GM19372 (cell line): ENCODE measurements at regions not wholly inside any gene's neighbourhood (a gene's known extent, or its start where the extent isn't known, plus 50 kb on each side); places are given as distances from the start of the nearest gene placed in this dataset.

Experiments
- ATAC-seq: cut with Tn5 transposase; IDR thresholded peaks from one replicate; pipeline ENCODE4 v1.9.1; 2021; ENCODE audit warnings: mild to moderate bottlenecking, low read depth, moderate library complexity; ENCODE audit not compliant: unreplicated experiment

GRCh38 chr1:68378296-68379084, 71.3 kb downstream of the RPE65 start:
- ATAC-seq = no peak

DNA sequence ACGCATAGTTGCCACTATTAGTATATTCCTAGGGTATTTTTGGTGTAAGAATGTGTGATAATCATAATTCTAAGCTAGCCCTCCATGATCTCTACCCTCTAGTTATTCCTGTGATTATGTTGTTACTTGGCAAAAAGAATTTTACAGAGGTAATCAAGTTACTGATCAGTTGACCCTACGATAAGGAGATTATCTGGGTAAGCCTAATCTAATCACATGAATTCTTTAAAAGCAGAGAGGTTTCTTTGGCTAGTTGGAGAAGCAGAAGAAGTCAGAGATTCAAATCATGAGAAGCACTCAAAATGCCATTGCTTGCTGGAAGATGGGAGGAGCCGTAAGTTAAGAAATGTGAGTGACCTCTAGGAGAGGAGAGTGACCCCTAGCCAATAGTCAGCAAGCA, 72.7 kb downstream of the RPE65 start:
- ATAC-seq = no peak

- no peak for ATAC-seq
These were observed 73.3 kb downstream of the RPE65 start for GRCh38 chr1:68376441-68376840.

DNA sequence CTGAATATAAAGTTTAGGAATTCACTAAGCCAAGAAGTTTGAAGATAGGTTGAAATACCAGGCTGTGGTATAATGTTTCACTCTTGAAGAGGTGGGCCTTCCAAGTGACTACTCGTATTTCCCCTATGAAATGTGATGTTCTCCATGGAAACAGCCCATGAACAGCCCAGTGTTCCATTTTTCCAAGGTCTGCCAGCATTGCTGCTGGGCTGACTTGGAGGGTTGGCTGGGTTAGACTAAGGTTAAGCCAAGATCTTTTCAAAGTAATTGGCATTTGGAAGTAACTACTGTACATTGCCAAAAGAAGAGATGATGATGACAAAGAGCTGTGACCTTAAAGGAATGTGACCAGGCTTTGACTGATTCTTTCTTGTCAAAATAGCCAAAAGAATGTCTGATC, 73.8 kb downstream of the RPE65 start:
- no peak for ATAC-seq

DNA sequence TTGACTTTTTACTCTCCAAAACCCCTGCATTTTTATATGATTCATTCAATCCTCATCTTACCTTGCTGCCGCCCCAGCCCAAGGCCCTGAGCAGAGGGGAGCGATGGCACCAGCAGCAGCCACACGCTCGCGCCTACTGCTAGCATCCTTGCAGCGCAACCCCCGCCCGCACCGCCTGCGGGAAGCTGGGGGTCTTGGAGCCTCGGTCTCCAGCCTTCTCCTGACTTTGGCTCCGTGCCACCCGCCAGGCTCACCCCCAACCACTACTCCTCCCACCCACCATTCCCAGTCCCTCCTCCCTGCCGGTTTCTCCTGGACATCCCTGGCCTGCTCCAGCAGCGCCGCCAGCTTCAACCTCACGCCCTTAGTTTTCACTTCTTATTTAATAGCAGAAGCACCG, 76.6 kb downstream of the RPE65 start:
- no peak for ATAC-seq

DNA sequence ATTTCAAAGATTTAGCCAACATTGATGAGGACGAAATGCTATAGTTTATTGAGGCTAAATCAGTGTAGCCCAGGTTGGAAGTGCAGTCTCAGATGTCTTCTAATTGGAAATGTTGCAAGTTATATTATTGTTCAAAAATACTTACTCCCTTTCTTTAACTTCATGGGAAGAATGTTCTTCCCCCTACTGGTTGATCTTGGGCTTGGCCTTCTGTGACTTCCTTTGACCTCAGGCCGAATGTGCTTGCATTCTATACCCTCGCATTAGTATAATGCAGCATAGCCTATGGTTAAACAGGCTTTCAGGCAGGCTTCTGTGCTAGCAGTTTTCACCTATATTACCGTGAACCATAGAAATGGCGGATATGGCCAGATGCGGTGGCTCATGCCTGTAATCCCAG, 77.3 kb downstream of the RPE65 start:
- no peak for ATAC-seq

- ATAC-seq = no peak
These were observed 79.4 kb downstream of the RPE65 start for GRCh38 chr1:68370101-68370915.

- ATAC-seq = no peak
These were observed 83.2 kb downstream of the RPE65 start for GRCh38 chr1:68366572-68366971.

- no peak for ATAC-seq
These were observed 83.9 kb downstream of the RPE65 start for GRCh38 chr1:68365709-68366382.

GRCh38 chr1:68363339-68363738, 86.4 kb downstream of the RPE65 start:
- ATAC-seq = no peak

DNA sequence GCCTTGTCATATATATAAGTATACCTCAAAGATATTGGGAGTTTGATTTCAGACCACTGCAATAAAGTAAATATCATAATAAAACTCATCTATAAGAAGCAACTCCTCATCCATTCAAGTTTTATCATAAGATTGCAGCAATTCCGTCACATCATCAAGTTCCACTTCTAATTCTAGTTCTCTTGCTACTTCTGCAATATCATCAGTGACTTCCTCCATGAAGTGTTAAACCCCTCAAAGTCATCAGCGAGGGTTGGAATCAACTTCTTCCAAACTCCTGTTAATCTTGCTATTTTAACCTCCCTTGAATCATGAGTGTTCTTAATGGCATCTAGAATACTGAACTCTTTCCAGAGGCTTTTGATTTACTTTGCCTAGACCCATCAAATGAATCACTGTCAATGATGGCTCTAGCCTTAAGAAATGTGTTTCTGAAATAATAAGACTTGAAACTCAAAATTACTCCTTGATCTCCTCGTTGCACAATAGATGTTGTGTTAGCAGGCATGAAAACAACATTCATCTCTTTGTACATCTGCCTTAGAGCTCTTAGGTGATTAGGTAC, 88.3 kb downstream of the RPE65 start:
- ATAC-seq = no peak

DNA sequence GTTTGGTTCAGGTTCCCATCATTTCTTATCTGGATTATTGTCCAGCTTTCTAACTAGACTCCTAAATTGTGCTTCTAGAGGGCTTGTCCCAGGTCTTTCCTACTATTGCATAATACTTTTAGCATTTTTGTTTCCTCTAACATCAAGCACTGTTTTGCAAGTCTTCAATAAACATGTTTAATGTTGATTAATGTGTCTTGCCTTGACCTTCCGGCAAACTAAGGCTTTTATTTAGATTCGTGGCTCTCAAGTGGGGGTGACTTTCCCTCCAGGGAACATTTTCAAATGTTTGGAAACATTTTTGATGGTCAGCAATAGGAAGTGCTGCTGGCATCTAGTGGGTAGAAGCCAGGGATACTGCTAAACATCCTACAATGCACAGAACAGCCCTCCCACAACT, 90.7 kb downstream of the RPE65 start:
- no peak for ATAC-seq

- no peak for ATAC-seq
These were observed 91.3 kb downstream of the RPE65 start for GRCh38 chr1:68358439-68358838.

GRCh38 chr1:68355614-68356013, 94.1 kb downstream of the RPE65 start:
- ATAC-seq = no peak

DNA sequence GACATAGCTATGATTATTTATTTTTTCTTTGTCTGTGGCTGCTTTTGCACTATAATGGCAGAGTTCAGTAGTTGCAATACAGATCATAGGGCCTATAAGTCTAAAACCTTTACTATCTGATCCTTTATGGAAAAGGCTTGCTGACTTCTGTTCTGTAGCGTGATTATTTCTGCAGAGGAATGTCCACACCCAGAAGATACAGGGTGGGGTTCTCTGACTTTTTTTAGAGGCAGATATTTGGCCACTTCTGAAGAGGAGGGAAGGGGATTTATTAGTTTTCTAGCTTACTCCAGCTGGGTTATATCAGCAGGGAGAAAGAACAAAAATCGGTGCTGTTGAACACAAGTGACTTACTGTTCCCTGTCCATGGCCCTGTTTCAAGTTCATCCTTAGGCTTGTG, 97.6 kb downstream of the RPE65 start:
- no peak for ATAC-seq

DNA sequence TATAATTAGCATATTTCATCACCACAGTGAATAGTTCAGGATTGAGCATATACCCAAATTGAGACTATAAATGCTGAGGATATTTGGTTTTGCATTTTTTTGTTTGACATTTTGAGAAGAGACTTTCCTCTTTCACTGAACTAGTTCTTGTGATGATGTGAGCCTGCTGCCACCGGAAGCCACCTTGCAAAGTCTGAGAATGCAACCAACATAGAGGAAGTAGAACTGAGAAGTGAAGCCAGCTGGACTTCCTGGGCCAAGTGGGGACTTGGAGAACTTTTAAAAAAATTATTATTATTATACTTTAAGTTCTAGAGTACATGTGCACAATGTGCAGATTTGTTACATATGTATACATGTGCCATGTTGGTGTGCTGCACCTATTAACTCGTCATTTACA, 102.3 kb downstream of the RPE65 start:
- ATAC-seq = peak; percentile 81

GRCh38 chr1:68346188-68346808, 103.5 kb downstream of the RPE65 start:
- no peak for ATAC-seq

- no peak for ATAC-seq
These were observed 105.5 kb downstream of the RPE65 start for GRCh38 chr1:68344208-68344607.

DNA sequence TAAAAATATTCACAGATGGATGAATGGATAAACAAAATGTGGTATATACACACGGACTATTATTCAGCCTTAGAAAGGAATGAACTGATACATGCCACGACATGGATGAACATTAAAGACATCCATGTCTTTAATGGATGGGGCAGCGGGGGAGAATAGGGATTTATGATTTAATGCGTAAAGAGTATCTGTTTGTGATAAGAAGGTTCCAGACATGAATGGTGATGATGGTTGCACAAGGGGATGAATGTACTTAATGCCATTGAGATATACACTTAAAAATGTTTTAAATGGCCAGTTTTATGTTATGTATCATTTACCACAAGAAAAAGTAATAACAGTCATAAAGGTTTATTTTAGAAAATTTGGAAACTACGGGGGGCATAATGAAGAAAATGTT, 108.6 kb upstream of the WLS start:
- no peak for ATAC-seq

- ATAC-seq = no peak
These were observed 107.2 kb upstream of the WLS start for GRCh38 chr1:68339505-68339904.

DNA sequence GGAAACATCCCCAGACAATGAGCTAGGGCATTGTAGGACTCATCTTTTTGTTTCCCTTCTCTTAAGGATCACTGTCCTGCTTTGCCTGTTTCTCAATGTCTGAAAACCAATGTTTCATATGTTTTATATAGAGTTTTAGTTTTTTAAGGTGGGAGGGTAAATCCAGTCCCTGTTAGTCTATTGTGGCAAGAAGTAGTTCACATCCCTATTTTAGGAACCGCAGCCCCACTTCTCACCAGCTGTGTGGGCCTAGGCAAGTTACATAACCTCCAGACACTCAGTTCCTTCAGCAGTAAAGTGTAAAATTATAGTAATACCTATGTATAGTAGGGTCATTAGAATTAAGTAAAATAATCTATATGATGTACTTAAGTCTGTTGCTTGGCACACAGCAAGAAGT, 105.8 kb upstream of the WLS start:
- ATAC-seq = no peak
